G401 (cell line): ENCODE measurements at regions not wholly inside any gene's neighbourhood (a gene's known extent, or its start where the extent isn't known, plus 50 kb on each side); places are given as distances from the start of the nearest gene placed in this dataset.
"Not testable (repeated sequence)": the region's sequence is repeated elsewhere in the genome, so short reads cannot be mapped to it uniquely, and the experiment has no call there.

ENCODE experiments used
- DNase-seq: peaks from one replicate; pipeline ENCODE4 v3.0.0-alpha.2; 2015; ENCODE audit warnings: low spot score
- in situ Hi-C: cut with HindIII; loops from 2 replicates; pipeline ENCODE4 v1.10.0; 2016; ENCODE audit warnings: low sequenced_read_pairs, mixed read lengths

DNA sequence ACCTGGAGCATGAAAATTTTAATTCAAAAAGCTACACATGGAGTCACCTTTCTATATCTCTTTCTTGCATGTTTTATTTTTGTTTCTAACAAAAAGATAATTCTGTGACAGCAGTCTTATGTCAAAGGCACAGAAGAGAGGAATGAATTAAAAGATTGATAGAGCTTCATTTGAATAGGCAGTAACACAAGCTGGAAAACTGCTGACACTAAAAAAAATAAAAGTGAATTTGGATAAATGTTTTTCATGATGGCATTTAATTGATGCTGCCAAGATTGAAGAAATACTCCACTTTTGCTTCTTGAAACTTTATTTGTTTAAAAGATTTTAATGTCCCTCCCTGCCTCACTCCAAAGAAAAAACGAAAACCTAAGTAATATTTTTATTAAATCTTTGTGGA lies 887.4 kb downstream of the PLA2G4A start:
- in situ Hi-C loops, result no loop called here
- no peak for DNase-seq

DNA sequence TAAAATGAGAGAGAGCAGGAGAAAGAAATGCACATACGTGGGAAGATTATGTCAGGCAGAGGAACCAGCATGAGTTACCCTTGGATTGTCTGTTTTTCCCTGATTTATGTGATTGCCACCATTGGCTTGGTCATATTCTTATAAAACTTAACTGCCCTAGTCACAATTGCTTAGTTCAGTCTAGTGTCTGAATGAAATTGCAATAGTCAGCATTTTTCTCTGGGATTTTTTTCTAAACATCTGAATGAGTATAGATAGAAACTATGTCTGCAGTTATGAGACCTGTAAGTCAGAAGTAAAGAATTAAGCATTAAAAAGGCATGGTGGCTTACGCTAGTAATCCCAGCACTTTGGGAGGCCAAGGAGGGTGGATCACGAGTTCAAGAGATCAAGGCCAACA lies 889.8 kb downstream of the PLA2G4A start:
- in situ Hi-C loops, result no loop called here
- no peak for DNase-seq

DNA sequence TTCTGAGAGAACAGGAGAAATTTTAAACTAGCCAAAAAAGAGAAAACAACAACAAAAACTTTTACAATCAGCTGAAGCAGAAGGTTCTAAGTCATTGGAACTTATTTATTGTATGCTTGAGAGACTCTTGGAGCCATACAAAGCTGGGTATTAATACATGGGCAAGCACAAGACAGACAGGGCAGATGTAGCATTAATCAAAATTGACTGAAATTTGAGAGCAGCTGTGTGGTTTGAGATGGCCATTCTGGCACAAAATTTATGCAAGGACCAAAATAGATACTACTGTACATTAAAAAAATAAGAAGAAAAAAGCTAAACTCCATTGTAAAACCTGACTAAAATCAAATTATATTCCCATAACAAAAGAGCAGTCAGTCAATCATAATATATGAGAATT lies 892.5 kb downstream of the PLA2G4A start:
- DNase-seq, result no peak
- in situ Hi-C loops, result no loop called here

GRCh38 chr1:187725216-187725615 lies 896.5 kb downstream of the PLA2G4A start:
- in situ Hi-C loops, result no loop called here
- DNase-seq, result no peak

DNA sequence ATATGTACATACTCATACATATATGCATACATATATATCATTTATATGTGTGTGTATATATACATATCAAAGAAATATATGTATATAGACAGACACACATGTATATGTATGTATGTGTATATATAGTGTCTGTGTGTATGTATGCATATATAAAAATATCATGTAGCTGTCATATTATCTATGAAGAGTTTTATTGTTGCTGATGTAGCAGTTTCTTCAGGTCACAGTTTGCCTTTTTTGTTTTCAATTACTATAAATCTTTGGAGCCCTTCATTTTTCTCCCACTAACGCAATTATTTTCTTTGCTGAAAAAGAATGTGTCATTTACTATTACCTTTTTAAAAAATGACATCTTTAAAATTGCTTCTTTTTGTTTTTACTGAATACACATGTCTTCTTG lies 904.5 kb downstream of the PLA2G4A start:
- in situ Hi-C loops, result no loop called here
- DNase-seq, result no peak

DNA sequence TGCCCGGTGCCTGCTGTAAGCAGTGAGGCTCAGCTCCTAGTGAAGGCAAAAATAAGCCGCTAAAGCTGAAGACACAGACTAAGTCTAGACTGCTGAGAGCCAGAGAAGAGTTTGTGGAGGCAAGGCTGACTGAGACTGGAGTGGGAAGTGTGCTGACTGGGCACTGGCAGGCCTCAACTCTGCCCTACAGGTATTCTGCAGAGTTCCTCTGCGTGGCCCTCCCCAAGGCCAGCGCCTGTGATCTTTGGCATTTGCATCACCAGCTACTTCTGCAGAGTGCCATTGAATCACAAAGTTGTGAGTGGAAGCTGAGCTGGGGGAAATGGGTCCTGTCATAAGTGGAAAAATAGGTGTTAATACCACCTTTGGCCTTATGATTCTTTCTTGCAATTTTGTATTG lies 905.7 kb downstream of the PLA2G4A start:
- in situ Hi-C loops, result no loop called here

DNA sequence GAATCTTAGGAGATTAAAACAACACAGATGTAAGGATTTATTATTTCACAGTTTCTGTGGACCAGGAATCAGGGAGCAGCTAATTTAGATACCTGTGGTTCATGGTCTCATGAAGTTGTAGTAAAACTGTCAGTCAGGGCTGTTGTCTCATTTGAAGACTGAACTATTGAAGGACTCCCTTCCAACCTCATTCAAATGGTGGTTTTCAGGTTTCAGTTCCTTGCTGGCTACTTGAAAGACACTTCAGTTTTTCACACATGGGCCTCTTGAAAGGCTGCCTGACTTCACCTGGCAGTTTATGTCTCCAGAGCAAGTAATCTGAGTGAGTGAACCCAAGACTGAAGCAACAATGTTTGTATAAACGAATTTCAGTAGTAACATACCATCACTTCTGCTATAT lies 915.9 kb downstream of the PLA2G4A start:
- DNase-seq, result no peak
- in situ Hi-C loops, result no loop called here

More for the DNA sequence above, 905.7 kb downstream of the PLA2G4A start:
- DNase-seq, result no peak

GRCh38 chr1:187755536-187755935 lies 926.8 kb downstream of the PLA2G4A start:
- in situ Hi-C loops, result no loop called here
- DNase-seq, result no peak

DNA sequence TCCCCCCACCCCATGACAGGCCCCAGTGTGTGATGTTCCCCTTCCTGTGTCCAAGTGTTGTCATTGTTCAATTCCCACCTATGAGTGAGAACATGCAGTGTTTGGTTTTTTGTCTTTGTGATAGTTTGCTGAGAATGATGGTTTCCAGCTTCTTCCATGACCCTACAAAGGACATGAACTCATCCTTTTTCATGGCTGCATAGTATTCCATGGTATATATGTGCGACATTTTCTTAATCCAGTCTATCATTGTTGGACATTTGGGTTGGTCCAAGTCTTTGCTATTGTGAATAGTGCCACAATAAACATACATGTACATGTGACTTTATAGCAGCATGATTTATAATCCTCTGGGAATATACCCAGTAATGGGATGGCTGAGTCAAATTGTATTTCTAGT lies 927.9 kb downstream of the PLA2G4A start:
- in situ Hi-C loops, DNase-seq: not testable (repeated sequence)

GRCh38 chr1:187759825-187760333 lies 931.1 kb downstream of the PLA2G4A start:
- DNase-seq, result no peak
- in situ Hi-C loops, result no loop called here

DNA sequence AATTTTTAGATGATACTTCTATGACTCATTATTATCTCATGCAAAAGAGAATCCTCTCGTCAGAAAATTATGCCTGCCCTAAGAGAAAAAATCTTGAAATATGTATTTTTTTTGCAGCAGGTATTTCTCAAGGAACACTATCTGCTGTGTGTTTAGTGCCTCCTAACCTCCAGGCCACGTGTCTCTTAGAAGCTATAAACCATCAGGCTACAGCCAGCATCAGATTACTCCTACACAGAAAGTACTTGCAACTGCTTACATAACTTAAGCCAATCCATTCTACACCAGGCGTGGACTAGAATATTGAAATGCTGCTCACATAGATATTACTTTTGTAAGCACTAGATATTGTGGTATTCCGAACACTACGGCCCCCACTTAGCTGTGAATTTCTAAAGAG lies 933.4 kb downstream of the PLA2G4A start:
- in situ Hi-C loops, result no loop called here

GRCh38 chr1:187763465-187763864 lies 934.7 kb downstream of the PLA2G4A start:
- in situ Hi-C loops, result no loop called here
- DNase-seq, result no peak

More for the DNA sequence above, 933.4 kb downstream of the PLA2G4A start:
- DNase-seq, result no peak

GRCh38 chr1:187763976-187764375 lies 935.2 kb downstream of the PLA2G4A start:
- in situ Hi-C loops, result no loop called here
- no peak for DNase-seq

- in situ Hi-C loops, result no loop called here
- no peak for DNase-seq
Observed at GRCh38 chr1:187771396-187771795, 942.6 kb downstream of the PLA2G4A start.

DNA sequence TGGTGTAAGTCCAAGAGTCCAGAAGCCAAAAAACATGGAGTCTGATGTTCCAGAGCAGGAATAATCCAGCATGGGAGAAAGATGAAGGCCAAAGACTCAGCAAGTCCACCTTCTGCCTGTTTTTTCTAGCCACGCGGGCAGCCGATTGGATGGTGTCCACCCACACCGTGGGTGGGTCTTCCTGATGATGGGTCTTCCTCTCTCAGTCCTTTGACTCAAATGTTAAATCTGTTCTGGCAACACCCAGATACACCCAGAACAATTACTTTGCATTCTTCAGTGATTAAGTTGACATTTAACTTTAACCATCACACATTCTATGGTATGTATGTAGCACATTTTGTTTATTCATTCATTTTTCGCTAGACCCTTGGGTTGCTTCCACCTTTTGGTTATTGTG lies 944.4 kb downstream of the PLA2G4A start:
- no peak for DNase-seq
- in situ Hi-C loops, result no loop called here

GRCh38 chr1:187787736-187788135 lies 959.0 kb downstream of the PLA2G4A start:
- DNase-seq, result no peak
- in situ Hi-C loops, result no loop called here

- in situ Hi-C loops, result no loop called here
- no peak for DNase-seq
Observed at GRCh38 chr1:187788718-187789117, 960.0 kb downstream of the PLA2G4A start.

DNA sequence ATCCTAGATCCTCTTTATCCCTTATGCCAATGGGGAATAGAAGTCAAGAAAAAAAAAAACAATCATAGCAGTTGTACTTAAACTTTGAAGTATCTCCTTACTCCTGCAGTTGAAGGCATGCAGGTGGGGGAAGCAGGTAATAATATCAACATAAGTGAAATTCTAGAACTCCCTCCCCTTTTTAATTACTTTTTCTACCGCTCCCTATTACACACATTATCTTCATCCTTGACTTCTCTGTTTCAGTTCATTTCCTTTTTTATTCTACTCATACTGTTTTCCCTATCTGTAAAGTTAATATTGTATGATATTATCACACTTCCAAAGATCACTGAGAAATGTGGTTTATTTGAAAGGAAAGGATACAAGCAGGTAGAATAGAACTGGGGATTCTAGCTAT lies 962.0 kb downstream of the PLA2G4A start:
- in situ Hi-C loops, result no loop called here
- no peak for DNase-seq

- DNase-seq, result no peak
- in situ Hi-C loops, result no loop called here
Observed at GRCh38 chr1:187794561-187794960, 965.8 kb downstream of the PLA2G4A start.

GRCh38 chr1:187809549-187809948 lies 980.8 kb downstream of the PLA2G4A start:
- in situ Hi-C loops, result no loop called here

DNA sequence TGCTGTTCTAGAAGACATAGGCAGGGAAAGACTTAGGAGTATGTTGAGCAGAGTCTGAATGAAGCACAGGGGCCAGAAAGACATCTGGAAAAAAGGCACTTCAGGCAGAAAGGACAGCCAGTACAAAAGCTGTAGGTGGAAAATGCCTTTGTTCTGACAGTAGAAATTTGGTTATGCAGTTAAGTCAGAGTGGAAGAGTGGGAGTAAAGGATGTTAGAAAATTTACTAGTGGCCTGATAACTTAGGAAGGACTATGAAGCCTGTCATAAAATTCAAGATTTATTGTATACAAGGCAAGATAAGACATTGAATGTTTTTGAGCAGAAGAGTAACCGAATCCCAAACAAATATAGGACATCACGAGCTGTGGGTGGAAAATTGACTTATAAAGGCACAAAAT lies 987.9 kb downstream of the PLA2G4A start:
- no peak for DNase-seq
- in situ Hi-C loops, result no loop called here

More at GRCh38 chr1:187809549-187809948, 980.8 kb downstream of the PLA2G4A start:
- DNase-seq, result no peak

DNA sequence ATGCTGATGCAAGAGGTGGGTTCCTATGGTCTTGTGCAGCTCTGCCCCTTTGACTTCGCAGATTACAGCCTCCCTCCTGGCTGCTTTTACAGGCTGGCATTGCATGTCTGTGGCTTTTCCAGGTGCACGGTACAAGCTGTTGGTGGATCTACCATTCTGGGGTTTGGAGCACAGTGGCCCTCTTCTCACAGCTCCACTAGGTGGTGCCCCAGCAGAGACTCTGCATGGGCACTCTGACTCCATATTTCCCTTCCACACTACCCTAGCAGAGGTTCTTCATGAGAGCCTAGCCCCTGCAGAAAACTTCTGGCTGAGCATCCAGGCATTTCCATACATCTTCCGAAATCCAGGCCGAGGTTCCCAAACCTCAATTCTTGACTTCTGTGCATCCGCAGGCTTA lies 989.0 kb downstream of the PLA2G4A start:
- DNase-seq, result no peak
- in situ Hi-C loops, result no loop called here
